ENCODE measurements at regions not wholly inside any gene's neighbourhood (a gene's known extent, or its start where the extent isn't known, plus 50 kb on each side); places are given as distances from the start of the nearest gene placed in this dataset.

- Histone ChIP-seq H3K9me3 (ENCODE audit: control insufficient read depth, insufficient read depth, low read depth, low read length) (no peaks in the 10 kb centered on the region), H3K4me3 (ENCODE audit: low read depth in 2 of 2, low read length in 2 of 2) (no peak overlapping the region), H3K27me3 (ENCODE audit: control insufficient read depth, insufficient read depth, low read length) (no peaks in the 10 kb centered on the region), H3K27ac (ENCODE audit: low read length) (no peak overlapping the region), H3K4me1 (ENCODE audit: control insufficient read depth, insufficient read depth, low read length) (peaks cover under 1% of the 10 kb centered on the region; the same call in 1 of the 2 replicates), H3K36me3 (ENCODE audit: control insufficient read depth, insufficient read depth, low read length) (no peaks in the 10 kb centered on the region)
- BruUV-seq (replicated peaks) = no TSS peak
- TF ChIP-seq TCF7L2 (IDR thresholded peaks at IDR 0.05; ENCODE audit: low read depth, low read length) (no peak), POLR2AphosphoS5 (IDR thresholded peaks at IDR 0.05; ENCODE audit: low read depth, low read length) (no peak), SIN3A (IDR thresholded peaks at IDR 0.05; ENCODE audit: borderline replicate concordance, insufficient read depth, low read depth, low read length) (no peak)
- TF ChIP-seq, protein P1, sequence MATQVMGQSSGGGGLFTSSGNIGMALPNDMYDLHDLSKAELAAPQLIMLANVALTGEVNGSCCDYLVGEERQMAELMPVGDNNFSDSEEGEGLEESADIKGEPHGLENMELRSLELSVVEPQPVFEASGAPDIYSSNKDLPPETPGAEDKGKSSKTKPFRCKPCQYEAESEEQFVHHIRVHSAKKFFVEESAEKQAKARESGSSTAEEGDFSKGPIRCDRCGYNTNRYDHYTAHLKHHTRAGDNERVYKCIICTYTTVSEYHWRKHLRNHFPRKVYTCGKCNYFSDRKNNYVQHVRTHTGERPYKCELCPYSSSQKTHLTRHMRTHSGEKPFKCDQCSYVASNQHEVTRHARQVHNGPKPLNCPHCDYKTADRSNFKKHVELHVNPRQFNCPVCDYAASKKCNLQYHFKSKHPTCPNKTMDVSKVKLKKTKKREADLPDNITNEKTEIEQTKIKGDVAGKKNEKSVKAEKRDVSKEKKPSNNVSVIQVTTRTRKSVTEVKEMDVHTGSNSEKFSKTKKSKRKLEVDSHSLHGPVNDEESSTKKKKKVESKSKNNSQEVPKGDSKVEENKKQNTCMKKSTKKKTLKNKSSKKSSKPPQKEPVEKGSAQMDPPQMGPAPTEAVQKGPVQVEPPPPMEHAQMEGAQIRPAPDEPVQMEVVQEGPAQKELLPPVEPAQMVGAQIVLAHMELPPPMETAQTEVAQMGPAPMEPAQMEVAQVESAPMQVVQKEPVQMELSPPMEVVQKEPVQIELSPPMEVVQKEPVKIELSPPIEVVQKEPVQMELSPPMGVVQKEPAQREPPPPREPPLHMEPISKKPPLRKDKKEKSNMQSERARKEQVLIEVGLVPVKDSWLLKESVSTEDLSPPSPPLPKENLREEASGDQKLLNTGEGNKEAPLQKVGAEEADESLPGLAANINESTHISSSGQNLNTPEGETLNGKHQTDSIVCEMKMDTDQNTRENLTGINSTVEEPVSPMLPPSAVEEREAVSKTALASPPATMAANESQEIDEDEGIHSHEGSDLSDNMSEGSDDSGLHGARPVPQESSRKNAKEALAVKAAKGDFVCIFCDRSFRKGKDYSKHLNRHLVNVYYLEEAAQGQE (IDR thresholded peaks at IDR 0.05; ENCODE audit: insufficient read depth in 1 of 2, low read depth in 2 of 2, low read length in 1 of 2) = no peak
- TF ChIP-seq, protein P2, sequence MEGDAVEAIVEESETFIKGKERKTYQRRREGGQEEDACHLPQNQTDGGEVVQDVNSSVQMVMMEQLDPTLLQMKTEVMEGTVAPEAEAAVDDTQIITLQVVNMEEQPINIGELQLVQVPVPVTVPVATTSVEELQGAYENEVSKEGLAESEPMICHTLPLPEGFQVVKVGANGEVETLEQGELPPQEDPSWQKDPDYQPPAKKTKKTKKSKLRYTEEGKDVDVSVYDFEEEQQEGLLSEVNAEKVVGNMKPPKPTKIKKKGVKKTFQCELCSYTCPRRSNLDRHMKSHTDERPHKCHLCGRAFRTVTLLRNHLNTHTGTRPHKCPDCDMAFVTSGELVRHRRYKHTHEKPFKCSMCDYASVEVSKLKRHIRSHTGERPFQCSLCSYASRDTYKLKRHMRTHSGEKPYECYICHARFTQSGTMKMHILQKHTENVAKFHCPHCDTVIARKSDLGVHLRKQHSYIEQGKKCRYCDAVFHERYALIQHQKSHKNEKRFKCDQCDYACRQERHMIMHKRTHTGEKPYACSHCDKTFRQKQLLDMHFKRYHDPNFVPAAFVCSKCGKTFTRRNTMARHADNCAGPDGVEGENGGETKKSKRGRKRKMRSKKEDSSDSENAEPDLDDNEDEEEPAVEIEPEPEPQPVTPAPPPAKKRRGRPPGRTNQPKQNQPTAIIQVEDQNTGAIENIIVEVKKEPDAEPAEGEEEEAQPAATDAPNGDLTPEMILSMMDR (IDR thresholded peaks at IDR 0.05) = no peak
- no peak for ATAC-seq
- intact Hi-C loops (cut with micrococcal nuclease; ENCODE audit: unreplicated experiment) (no loop called here), in situ Hi-C loops (cut with HindIII; ENCODE audit: low pct_unique_long_range_greater_than_20kb, low sequenced_read_pairs) (no loop called here)
- ChIA-PET CTCF (no interaction called here), POLR2A (no interaction called here)
- DNase-seq (ENCODE audit: low read depth, low spot score) = no peak
Measured at GRCh38 chr3:72492240-72492639, 356.0 kb downstream of the SHQ1 start.

DNA sequence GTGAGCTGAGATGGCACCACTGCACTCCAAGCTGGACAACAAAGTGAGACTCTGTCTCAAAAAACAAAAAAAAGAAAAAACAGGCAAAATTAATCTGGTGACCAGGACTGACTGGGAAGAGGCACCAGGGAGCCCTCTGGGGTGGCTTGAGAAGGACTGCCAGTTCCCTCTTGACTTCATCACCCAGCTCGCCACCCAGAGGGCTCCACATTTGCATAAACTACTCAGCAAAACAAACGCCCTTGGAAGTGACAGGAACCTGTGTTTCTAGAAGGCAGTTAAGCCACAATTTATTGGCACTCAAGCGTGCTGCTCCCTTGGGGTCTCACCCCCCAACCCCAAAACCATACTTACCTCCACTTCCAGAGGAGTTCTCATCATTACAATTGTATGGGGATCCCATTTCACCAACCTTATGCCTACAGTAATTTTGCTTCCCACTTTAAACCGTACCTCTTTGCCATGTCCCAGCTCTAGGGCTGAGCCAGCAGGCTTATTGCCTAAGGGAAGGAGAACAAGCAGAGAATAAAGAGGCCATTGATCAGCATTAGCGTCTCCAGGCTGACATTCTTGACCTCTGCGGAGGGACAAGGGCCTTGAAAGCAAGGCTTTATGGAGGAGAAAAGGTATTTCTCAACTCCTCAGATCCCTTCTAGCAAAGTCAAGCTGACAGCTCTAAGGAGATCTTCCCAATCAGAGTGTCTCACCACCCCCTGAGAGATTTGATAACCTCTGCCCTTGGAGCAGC, 357.4 kb downstream of the SHQ1 start:
- in situ Hi-C loops (cut with HindIII; ENCODE audit: low pct_unique_long_range_greater_than_20kb, low sequenced_read_pairs) = no loop called here
- Histone ChIP-seq H3K4me3 (ENCODE audit: low read depth in 2 of 2, low read length in 2 of 2) (no peak overlapping the region), H3K27ac (ENCODE audit: low read length) (no peak overlapping the region), H3K36me3 (ENCODE audit: control insufficient read depth, insufficient read depth, low read length) (no peaks in the 10 kb centered on the region), H3K27me3 (ENCODE audit: control insufficient read depth, insufficient read depth, low read length) (no peaks in the 10 kb centered on the region), H3K9me3 (ENCODE audit: control insufficient read depth, insufficient read depth, low read depth, low read length) (no peaks in the 10 kb centered on the region), H3K4me1 (ENCODE audit: control insufficient read depth, insufficient read depth, low read length) (peaks cover 4% of the 10 kb centered on the region; the same call in 1 of the 2 replicates)
- POLR2A ChIA-PET = no interaction called here
- intact Hi-C loops (cut with micrococcal nuclease; ENCODE audit: unreplicated experiment) = no loop called here
- BruUV-seq (replicated peaks) = no TSS peak
- no peak for DNase-seq (ENCODE audit: low read depth, low spot score)
- CTCF ChIA-PET = no interaction called here
- ATAC-seq = no peak
- TF ChIP-seq TCF7L2 (IDR thresholded peaks at IDR 0.05; ENCODE audit: low read depth, low read length) = no peak

DNA sequence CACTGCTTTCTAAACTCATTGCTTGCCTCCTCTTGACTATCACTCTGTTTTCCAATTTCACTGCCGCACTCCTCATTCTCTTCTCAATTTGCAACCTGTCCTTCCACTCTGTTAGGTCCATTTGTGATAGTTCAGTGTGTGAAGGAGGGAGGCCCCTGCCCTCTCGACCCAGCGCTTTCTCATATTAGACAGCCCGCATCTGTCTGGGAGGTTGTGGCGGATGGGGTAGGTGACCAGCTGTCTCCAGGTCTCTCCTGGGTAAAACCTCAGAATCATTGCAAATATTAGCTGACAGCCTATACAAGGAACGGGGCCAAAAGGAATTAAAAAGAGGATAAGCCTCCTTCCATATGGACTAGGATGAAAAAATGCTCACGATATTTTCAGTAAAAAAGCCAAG, 358.3 kb downstream of the SHQ1 start:
- ChIA-PET POLR2A (no interaction called here), CTCF (no interaction called here)
- ATAC-seq (no peak), DNase-seq (ENCODE audit: low read depth, low spot score) (no peak)
- H3K4me3 ChIP-seq (ENCODE audit: low read depth in 2 of 2, low read length in 2 of 2) = no peak overlapping the region
- in situ Hi-C loops (cut with HindIII; ENCODE audit: low pct_unique_long_range_greater_than_20kb, low sequenced_read_pairs) (no loop called here), intact Hi-C loops (cut with micrococcal nuclease; ENCODE audit: unreplicated experiment) (no loop called here)
- no TSS peak for BruUV-seq (replicated peaks)
- peaks cover 4% of the 10 kb centered on the region; the same call in 1 of the 2 replicates for H3K4me1 ChIP-seq (ENCODE audit: control insufficient read depth, insufficient read depth, low read length)
- no peaks in the 10 kb centered on the region for H3K36me3 ChIP-seq (ENCODE audit: control insufficient read depth, insufficient read depth, low read length)
- no peaks in the 10 kb centered on the region for H3K9me3 ChIP-seq (ENCODE audit: control insufficient read depth, insufficient read depth, low read depth, low read length)
- TF ChIP-seq TCF7L2 (IDR thresholded peaks at IDR 0.05; ENCODE audit: low read depth, low read length) = no peak
- TF ChIP-seq, protein P2 (IDR thresholded peaks at IDR 0.05) = no peak
- no peak overlapping the region for H3K27ac ChIP-seq (ENCODE audit: low read length)
- H3K27me3 ChIP-seq (ENCODE audit: control insufficient read depth, insufficient read depth, low read length) = no peaks in the 10 kb centered on the region
